PFSK-1 (cell line): ENCODE measurements at regions not wholly inside any gene's neighbourhood (a gene's known extent, or its start where the extent isn't known, plus 50 kb on each side); places are given as distances from the start of the nearest gene placed in this dataset.

Source experiments
- FOXP2 ChIP-seq: optimal IDR thresholded peaks from 2 replicates; pipeline ENCODE3; 2011; ENCODE audit warnings: borderline replicate concordance, control low read depth, inconsistent platforms; ENCODE audit not compliant: insufficient read depth; ENCODE audit errors: extremely low read length, extremely low read depth
- POLR2AphosphoS5 ChIP-seq: IDR thresholded peaks from 2 replicates; pipeline ENCODE4 v1.6.1; 2012; ENCODE audit warnings: low read depth, mild to moderate bottlenecking, control low read depth, low read length, moderate library complexity
- SIN3A ChIP-seq: IDR thresholded peaks from 2 replicates; pipeline ENCODE4 v1.6.1; 2012; ENCODE audit warnings: mild to moderate bottlenecking, low read length, moderate library complexity, borderline replicate concordance; ENCODE audit not compliant: insufficient read depth
- TAF1 ChIP-seq: IDR thresholded peaks from 2 replicates; pipeline ENCODE4 v1.6.1; 2012; ENCODE audit warnings: low read length, control low read depth, borderline replicate concordance; ENCODE audit not compliant: insufficient read depth
- TF ChIP-seq, protein P1 (sequence below), 2 experiments: IDR thresholded peaks; 2 replicates each; pipeline versions ENCODE4 v1.6.1 to v1.8.0; 2011 to 2012; ENCODE audit warnings: low read depth in 2 of 2, low read length in 2 of 2, control low read depth in 1 of 2, inconsistent platforms in 1 of 2, mild to moderate bottlenecking in 1 of 2, moderate library complexity in 1 of 2; ENCODE audit not compliant: insufficient read depth in 1 of 2

DNA sequence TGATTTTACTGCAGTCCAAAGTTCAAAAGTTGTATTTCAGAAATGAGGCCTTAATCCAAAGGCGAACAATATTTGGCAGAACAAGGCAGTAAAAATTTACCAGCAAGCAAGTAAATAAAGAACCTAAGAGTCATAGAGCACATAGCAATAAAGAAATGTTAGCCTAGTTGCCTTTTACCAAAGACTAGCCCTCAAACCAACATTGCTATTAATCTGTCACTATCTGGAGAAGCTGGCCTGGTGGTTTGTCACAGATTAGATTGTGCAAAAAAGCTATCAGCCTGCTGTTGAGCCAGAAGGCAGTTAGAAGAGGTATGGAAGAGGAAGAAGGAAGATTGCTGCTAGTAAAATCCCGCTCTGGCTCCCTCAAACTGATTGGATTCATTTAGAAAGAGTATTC is 304.7 kb upstream of the KLF4 start:
- no peak for TF ChIP-seq FOXP2
- TF ChIP-seq, protein P1, sequence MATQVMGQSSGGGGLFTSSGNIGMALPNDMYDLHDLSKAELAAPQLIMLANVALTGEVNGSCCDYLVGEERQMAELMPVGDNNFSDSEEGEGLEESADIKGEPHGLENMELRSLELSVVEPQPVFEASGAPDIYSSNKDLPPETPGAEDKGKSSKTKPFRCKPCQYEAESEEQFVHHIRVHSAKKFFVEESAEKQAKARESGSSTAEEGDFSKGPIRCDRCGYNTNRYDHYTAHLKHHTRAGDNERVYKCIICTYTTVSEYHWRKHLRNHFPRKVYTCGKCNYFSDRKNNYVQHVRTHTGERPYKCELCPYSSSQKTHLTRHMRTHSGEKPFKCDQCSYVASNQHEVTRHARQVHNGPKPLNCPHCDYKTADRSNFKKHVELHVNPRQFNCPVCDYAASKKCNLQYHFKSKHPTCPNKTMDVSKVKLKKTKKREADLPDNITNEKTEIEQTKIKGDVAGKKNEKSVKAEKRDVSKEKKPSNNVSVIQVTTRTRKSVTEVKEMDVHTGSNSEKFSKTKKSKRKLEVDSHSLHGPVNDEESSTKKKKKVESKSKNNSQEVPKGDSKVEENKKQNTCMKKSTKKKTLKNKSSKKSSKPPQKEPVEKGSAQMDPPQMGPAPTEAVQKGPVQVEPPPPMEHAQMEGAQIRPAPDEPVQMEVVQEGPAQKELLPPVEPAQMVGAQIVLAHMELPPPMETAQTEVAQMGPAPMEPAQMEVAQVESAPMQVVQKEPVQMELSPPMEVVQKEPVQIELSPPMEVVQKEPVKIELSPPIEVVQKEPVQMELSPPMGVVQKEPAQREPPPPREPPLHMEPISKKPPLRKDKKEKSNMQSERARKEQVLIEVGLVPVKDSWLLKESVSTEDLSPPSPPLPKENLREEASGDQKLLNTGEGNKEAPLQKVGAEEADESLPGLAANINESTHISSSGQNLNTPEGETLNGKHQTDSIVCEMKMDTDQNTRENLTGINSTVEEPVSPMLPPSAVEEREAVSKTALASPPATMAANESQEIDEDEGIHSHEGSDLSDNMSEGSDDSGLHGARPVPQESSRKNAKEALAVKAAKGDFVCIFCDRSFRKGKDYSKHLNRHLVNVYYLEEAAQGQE (IDR thresholded peaks at IDR 0.05; ENCODE audit: insufficient read depth in 1 of 2, low read depth in 2 of 2, low read length in 2 of 2) = no peak
- TF ChIP-seq POLR2AphosphoS5 = no peak
- no peak for TF ChIP-seq TAF1
- no peak for TF ChIP-seq SIN3A

DNA sequence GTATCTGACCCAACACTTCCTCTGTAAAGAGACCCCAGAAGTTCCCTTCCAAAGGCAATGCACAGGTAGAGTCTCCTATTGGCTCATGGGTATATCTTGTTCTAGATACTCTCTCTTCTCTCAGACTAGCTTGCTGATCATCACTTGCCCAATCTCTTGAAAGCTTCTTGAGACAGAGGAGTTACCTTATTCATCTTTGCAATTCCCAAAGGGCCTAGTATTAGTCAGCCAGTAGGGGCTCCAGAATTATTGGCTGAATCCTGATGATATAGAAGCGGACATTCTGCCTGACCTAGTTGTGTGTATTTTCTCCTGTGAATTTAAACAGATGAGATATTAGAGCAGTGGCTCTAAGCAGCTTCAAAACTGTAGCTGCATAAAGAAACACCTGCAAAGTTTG is 304.0 kb upstream of the KLF4 start:
- TF ChIP-seq TAF1 (no peak), POLR2AphosphoS5 (no peak), SIN3A (no peak), FOXP2 (no peak)
- TF ChIP-seq, protein P1 (IDR thresholded peaks at IDR 0.05; ENCODE audit: insufficient read depth in 1 of 2, low read depth in 2 of 2, low read length in 2 of 2) = no peak

DNA sequence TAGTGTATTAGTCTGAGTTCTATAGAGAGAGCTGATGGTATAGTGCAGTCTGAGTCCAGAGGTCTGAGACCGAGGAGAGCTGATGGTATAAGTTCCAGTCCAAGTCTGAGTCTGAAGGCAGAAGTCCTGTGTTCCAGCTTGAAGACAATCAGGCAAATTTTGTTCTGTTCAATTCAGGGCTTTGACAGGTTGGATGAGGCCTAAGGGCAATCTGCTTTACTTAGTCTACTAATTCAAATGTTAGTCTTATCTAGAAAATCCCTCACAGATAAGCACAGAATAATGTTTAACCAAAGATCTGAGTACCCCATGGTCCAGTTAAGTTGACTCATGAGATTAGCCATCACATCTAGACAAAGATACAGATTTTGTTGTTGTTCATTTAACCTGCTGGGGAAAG is 303.0 kb upstream of the KLF4 start:
- no peak for TF ChIP-seq POLR2AphosphoS5
- TF ChIP-seq SIN3A = no peak
- TF ChIP-seq, protein P1 (IDR thresholded peaks at IDR 0.05; ENCODE audit: insufficient read depth in 1 of 2, low read depth in 2 of 2, low read length in 2 of 2) = no peak
- no peak for TF ChIP-seq FOXP2
- TF ChIP-seq TAF1 = no peak

DNA sequence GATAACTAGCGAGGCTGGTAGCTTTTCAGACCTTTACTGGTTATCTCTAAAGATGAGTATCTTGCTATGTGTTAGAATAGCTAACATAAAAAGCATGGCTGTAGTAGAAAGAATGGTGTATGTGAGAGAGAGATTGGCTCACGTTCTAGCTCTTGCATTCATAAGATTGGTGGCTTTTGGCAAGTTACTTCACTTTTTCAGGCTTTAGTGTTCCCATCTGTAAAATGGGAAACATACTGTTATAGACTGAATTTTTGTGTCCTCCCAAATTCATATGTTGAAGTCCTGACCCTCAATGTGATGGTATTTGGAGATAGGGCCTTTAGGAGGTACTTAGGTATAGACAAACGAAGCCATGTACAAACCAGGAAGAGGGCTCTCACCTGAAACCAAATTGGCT is 302.4 kb upstream of the KLF4 start:
- TF ChIP-seq TAF1 = no peak
- no peak for TF ChIP-seq FOXP2
- TF ChIP-seq POLR2AphosphoS5 = no peak
- TF ChIP-seq, protein P1 (IDR thresholded peaks at IDR 0.05; ENCODE audit: insufficient read depth in 1 of 2, low read depth in 2 of 2, low read length in 2 of 2) = no peak
- no peak for TF ChIP-seq SIN3A

DNA sequence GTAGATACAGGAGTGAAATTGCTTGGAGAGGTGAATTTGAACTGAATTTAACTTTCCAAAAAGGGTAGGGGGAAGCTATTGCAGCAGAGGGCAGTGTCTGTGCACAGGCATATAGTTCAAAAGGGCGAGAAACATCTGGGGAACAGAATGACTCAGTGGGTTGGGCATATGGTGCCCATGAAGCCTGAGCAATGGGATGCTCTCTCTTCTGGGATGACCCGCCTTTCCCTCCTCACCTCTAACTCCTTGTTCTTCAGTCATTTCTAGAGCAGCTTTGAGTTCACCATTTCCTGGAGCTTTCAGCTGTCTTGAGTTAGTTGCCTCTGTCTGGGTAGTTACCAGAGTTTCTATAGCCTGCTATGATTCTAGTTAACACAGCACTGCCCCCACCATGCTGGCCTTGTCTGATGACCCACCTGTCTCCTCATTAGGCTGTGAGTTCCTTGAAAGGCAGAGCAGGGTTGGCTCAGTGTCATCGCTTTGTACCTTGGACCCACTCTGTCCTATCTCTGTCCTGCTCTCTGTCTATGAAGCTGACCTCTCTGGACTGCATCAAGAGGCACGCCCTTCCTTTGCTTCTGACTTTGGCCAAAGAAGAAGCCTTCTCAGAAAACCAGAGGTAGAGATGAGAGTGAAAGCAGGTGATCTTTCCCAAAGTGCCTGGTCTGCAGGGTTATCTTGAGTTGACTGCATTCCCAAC is 299.6 kb upstream of the KLF4 start:
- TF ChIP-seq, protein P1 (IDR thresholded peaks at IDR 0.05; ENCODE audit: insufficient read depth in 1 of 2, low read depth in 2 of 2, low read length in 2 of 2) = no peak
- TF ChIP-seq SIN3A (no peak), POLR2AphosphoS5 (no peak)
